PFSK-1 (cell line): ENCODE measurements at regions not wholly inside any gene's neighbourhood (a gene's known extent, or its start where the extent isn't known, plus 50 kb on each side); places are given as distances from the start of the nearest gene placed in this dataset.

Experiments
- POLR2AphosphoS5 ChIP-seq: IDR thresholded peaks from 2 replicates; pipeline ENCODE4 v1.6.1; 2012; ENCODE audit warnings: low read depth, mild to moderate bottlenecking, control low read depth, low read length, moderate library complexity
- SIN3A ChIP-seq: IDR thresholded peaks from 2 replicates; pipeline ENCODE4 v1.6.1; 2012; ENCODE audit warnings: mild to moderate bottlenecking, low read length, moderate library complexity, borderline replicate concordance; ENCODE audit not compliant: insufficient read depth

DNA sequence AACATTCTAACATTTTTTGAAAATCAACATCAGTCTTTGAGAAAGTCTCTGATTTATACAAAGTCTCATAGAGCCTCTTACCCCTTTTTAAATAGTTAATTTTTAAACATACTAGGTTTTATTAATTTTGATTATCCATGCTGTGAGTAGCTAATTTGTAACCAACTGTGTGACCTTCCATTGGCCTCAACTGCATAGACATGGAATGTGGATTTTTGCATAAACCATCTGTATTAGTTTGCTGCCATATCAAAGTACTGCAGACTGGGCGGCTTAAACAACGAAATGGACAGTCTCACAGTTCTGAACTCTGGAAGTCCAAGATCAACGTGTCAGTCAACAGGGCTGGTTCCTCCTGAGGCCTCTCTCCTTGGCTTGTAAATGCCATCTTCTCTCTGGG, 89.2 kb upstream of the AJAP1 start:
- TF ChIP-seq SIN3A (no peak), POLR2AphosphoS5 (no peak)
